C4-2B (cell line): ENCODE measurements at regions not wholly inside any gene's neighbourhood (a gene's known extent, or its start where the extent isn't known, plus 50 kb on each side); places are given as distances from the start of the nearest gene placed in this dataset.

ENCODE experiments used
- CTCF ChIP-seq: fragments of 450-650 bp; conservative IDR thresholded peaks from 2 replicates; pipeline ENCODE4 v1.5.1; 2017; ENCODE audit warnings: mild to moderate bottlenecking
- ZFX ChIP-seq: fragments of 450-650 bp; IDR thresholded peaks from 2 replicates; pipeline ENCODE4 v1.6.1; 2017

GRCh38 chr10:27393961-27394360 is 110.1 kb upstream of the RAB18 start:
- TF ChIP-seq CTCF: no peak
- no peak for TF ChIP-seq ZFX
